ENCODE measurements at regions not wholly inside any gene's neighbourhood (a gene's known extent, or its start where the extent isn't known, plus 50 kb on each side); places are given as distances from the start of the nearest gene placed in this dataset.

- Histone ChIP-seq H3K27ac (ENCODE audit: low read length) (no peak overlapping the region), H4K20me1 (ENCODE audit: insufficient read depth, low read length) (no peaks in the 10 kb centered on the region), H3K79me2 (ENCODE audit: insufficient read depth, low read length) (no peaks in the 10 kb centered on the region), H3K27me3 (ENCODE audit: insufficient read depth, low read length, poor library complexity) (no peaks in the 10 kb centered on the region), H3K9me3 (ENCODE audit: insufficient read depth, low read length, severe bottlenecking) (no peaks in the 10 kb centered on the region), H3K4me1 (ENCODE audit: insufficient read depth, low read length) (no peaks in the 10 kb centered on the region), H3K9ac (ENCODE audit: low read depth, low read length) (no peak overlapping the region), H3K36me3 (ENCODE audit: insufficient read depth, low read length) (no peaks in the 10 kb centered on the region), H3K4me2 (ENCODE audit: insufficient read depth, low read length) (no peak overlapping the region), H2AFZ (ENCODE audit: low read depth, low read length) (no peak overlapping the region), H3K4me3 (ENCODE audit: low read depth in 1 of 2, low read length in 2 of 2) (no peak overlapping the region)
- DNase-seq (no peak), ATAC-seq (ENCODE audit: insufficient read depth, low read depth) (no peak)
- TF ChIP-seq CTCF (IDR thresholded peaks at IDR 0.05; ENCODE audit: borderline replicate concordance, extremely low read depth, low read length, poor library complexity, severe bottlenecking) (no peak), EZH2 (IDR thresholded peaks at IDR 0.05; ENCODE audit: borderline replicate concordance, low read depth, low read length, severe bottlenecking) (no peak)
These were observed 129.7 kb upstream of the FAM83B start for GRCh38 chr6:54716877-54717276.

GRCh38 chr6:54717849-54718455 lies 128.6 kb upstream of the FAM83B start:
- H4K20me1 ChIP-seq (ENCODE audit: insufficient read depth, low read length), result no peaks in the 10 kb centered on the region
- H3K4me1 ChIP-seq (ENCODE audit: insufficient read depth, low read length), result no peaks in the 10 kb centered on the region
- ATAC-seq (ENCODE audit: insufficient read depth, low read depth) (peak; percentile 87), DNase-seq (peak; percentile 68)
- no peaks in the 10 kb centered on the region for H3K27me3 ChIP-seq (ENCODE audit: insufficient read depth, low read length, poor library complexity)
- no peaks in the 10 kb centered on the region for H3K36me3 ChIP-seq (ENCODE audit: insufficient read depth, low read length)
- H3K9ac ChIP-seq (ENCODE audit: low read depth, low read length), result no peak overlapping the region
- H3K27ac ChIP-seq (ENCODE audit: low read length), result no peak overlapping the region
- H3K4me3 ChIP-seq (ENCODE audit: low read depth in 1 of 2, low read length in 2 of 2), result no peak overlapping the region
- no peaks in the 10 kb centered on the region for H3K9me3 ChIP-seq (ENCODE audit: insufficient read depth, low read length, severe bottlenecking)
- no peak overlapping the region for H3K4me2 ChIP-seq (ENCODE audit: insufficient read depth, low read length)
- no peak overlapping the region for H2AFZ ChIP-seq (ENCODE audit: low read depth, low read length)
- TF ChIP-seq EZH2 (IDR thresholded peaks at IDR 0.05; ENCODE audit: borderline replicate concordance, low read depth, low read length, severe bottlenecking), result no peak
- peak; percentile 93 for TF ChIP-seq CTCF (IDR thresholded peaks at IDR 0.05; ENCODE audit: borderline replicate concordance, extremely low read depth, low read length, poor library complexity, severe bottlenecking)
- H3K79me2 ChIP-seq (ENCODE audit: insufficient read depth, low read length), result no peaks in the 10 kb centered on the region

GRCh38 chr6:54718541-54719023 lies 128.0 kb upstream of the FAM83B start:
- TF ChIP-seq EZH2 (IDR thresholded peaks at IDR 0.05; ENCODE audit: borderline replicate concordance, low read depth, low read length, severe bottlenecking) (no peak), CTCF (IDR thresholded peaks at IDR 0.05; ENCODE audit: borderline replicate concordance, extremely low read depth, low read length, poor library complexity, severe bottlenecking) (no peak)
- no peaks in the 10 kb centered on the region for H4K20me1 ChIP-seq (ENCODE audit: insufficient read depth, low read length)
- no peak overlapping the region for H2AFZ ChIP-seq (ENCODE audit: low read depth, low read length)
- no peaks in the 10 kb centered on the region for H3K9me3 ChIP-seq (ENCODE audit: insufficient read depth, low read length, severe bottlenecking)
- H3K79me2 ChIP-seq (ENCODE audit: insufficient read depth, low read length), result no peaks in the 10 kb centered on the region
- H3K36me3 ChIP-seq (ENCODE audit: insufficient read depth, low read length), result no peaks in the 10 kb centered on the region
- no peaks in the 10 kb centered on the region for H3K27me3 ChIP-seq (ENCODE audit: insufficient read depth, low read length, poor library complexity)
- no peak overlapping the region for H3K4me2 ChIP-seq (ENCODE audit: insufficient read depth, low read length)
- no peak for ATAC-seq (ENCODE audit: insufficient read depth, low read depth)
- H3K27ac ChIP-seq (ENCODE audit: low read length), result no peak overlapping the region
- H3K4me1 ChIP-seq (ENCODE audit: insufficient read depth, low read length), result no peaks in the 10 kb centered on the region
- no peak for DNase-seq
- H3K4me3 ChIP-seq (ENCODE audit: low read depth in 1 of 2, low read length in 2 of 2), result no peak overlapping the region
- H3K9ac ChIP-seq (ENCODE audit: low read depth, low read length), result no peak overlapping the region
